GM23248 (cell line): ENCODE measurements at regions not wholly inside any gene's neighbourhood (a gene's known extent, or its start where the extent isn't known, plus 50 kb on each side); places are given as distances from the start of the nearest gene placed in this dataset.

ENCODE experiments used
- DNase-seq: peaks from one replicate; pipeline ENCODE4 v3.0.0-alpha.2; 2015
- H2AFZ ChIP-seq: fragments of 200-600 bp; sonication (generic); 2 replicates; pipeline ENCODE4 v1.6.1; 2016; ENCODE audit warnings: antibody characterized with exemption
- H3F3A ChIP-seq: fragments of 200-600 bp; sonication (generic); 2 replicates; pipeline ENCODE4 v1.6.1; 2016; ENCODE audit warnings: mild to moderate bottlenecking, antibody characterized with exemption, mixed run types; ENCODE audit not compliant: insufficient read depth
- H3K27ac ChIP-seq: fragments of 200-600 bp; sonication (generic); 2 replicates; pipeline ENCODE4 v1.5.1; 2016; ENCODE audit warnings: mild to moderate bottlenecking
- H3K27me3 ChIP-seq: fragments of 200-600 bp; sonication (generic); replicated peaks from 2 replicates; pipeline ENCODE4 v1.6.1; 2016; ENCODE audit warnings: mild to moderate bottlenecking; ENCODE audit not compliant: insufficient read depth
- H3K36me3 ChIP-seq: fragments of 200-600 bp; sonication (generic); 2 replicates; pipeline ENCODE4 v1.6.1; 2016; ENCODE audit warnings: low read depth, mild to moderate bottlenecking
- H3K4me1 ChIP-seq: fragments of 200-600 bp; sonication (generic); 2 replicates; pipeline ENCODE4 v1.6.1; 2016; ENCODE audit warnings: mild to moderate bottlenecking; ENCODE audit not compliant: insufficient read depth
- H3K4me2 ChIP-seq: fragments of 200-600 bp; sonication (generic); one replicate; pipeline ENCODE4 v1.6.1; 2016; ENCODE audit warnings: mild to moderate bottlenecking; ENCODE audit not compliant: unreplicated experiment
- H3K4me3 ChIP-seq: fragments of 200-600 bp; sonication (generic); 2 replicates; pipeline ENCODE4 v1.5.1; 2016; ENCODE audit warnings: mild to moderate bottlenecking
- H3K79me2 ChIP-seq: fragments of 200-600 bp; sonication (generic); 2 replicates; pipeline ENCODE4 v1.6.1; 2016; ENCODE audit warnings: mild to moderate bottlenecking; ENCODE audit not compliant: insufficient read depth
- H3K9ac ChIP-seq: fragments of 200-600 bp; sonication (generic); 2 replicates; pipeline ENCODE4 v1.6.1; 2016; ENCODE audit warnings: mild to moderate bottlenecking
- H3K9me2 ChIP-seq: fragments of 200-600 bp; sonication (generic); 2 replicates; pipeline ENCODE4 v1.6.1; 2016; ENCODE audit warnings: mixed run types, mild to moderate bottlenecking, moderate library complexity; ENCODE audit not compliant: insufficient read depth
- H3K9me3 ChIP-seq: fragments of 200-600 bp; sonication (generic); one replicate; pipeline ENCODE4 v1.6.1; 2017; ENCODE audit warnings: low read depth
- H4K20me1 ChIP-seq: fragments of 200-600 bp; sonication (generic); 2 replicates; pipeline ENCODE4 v1.6.0; 2016; ENCODE audit not compliant: insufficient read depth
- EZH2 ChIP-seq: fragments of 200-600 bp; sonication (generic); IDR thresholded peaks from 2 replicates; pipeline ENCODE4 v1.6.1; 2018; ENCODE audit warnings: antibody characterized with exemption, mild to moderate bottlenecking; ENCODE audit not compliant: insufficient read depth, poor library complexity, severe bottlenecking
- EZH2phosphoT487 ChIP-seq: fragments of 200-600 bp; sonication (generic); IDR thresholded peaks from 2 replicates; pipeline ENCODE4 v1.6.1; 2018; ENCODE audit warnings: antibody characterized with exemption, moderate library complexity, mild to moderate bottlenecking, low read depth; ENCODE audit not compliant: insufficient read depth
- WGBS, 2 experiments: methylation state at CpG; one replicate each; pipeline ENCODE4 v1.1.6; 2015 to 2017; ENCODE audit warnings: low lambda C conversion rate in 2 of 2, low coverage in 1 of 2; ENCODE audit errors: missing lambda C conversion rate in 2 of 2; 5-methylcytosine and 5-hydroxymethylcytosine counted together
- in situ Hi-C: fragments of 300-500 bp; cut with MboI; formaldehyde crosslinking; loops from 2 replicates; pipeline ENCODE4 v1.15.0; 2020

DNA sequence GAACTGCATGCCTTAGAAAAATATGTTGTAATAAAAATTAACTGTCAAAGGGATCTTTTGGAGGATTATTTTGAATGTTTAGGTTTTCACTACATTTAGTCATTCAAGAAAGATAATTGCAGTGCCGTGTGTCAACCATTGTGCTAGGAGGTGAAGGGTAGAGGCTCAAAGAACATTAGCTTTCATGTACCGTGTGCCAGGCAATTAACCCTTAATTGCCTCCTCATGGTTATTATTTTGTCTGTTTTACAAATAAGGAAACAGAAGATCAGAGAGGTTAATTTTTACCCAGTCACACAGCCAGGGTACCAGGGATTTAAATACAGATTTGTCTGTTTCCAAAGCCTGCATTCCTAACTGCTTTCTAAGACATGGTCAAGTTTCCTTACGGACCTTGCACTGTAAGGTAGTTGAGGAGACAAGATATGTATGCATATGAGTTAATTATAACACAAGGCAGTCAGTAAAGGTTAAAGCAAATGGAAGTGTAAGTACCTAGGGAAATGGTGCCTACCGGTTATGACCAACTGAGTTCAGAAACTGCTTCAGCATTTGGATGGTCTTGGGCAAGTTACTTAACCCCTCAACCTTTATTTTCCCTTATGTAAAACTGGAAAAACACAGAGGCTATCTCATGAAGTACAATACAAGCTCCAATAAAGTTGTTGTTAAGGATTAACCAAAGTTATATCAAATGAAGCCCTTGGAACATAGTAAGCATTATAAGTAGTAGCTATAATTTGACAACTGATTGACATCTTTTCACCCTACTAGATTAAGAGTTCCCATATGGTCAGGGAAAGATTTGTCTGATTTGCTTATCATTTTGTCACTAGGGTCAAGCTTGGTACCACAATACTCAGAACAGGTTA is 434.9 kb downstream of the MBD2 start:
- Histone ChIP-seq H3K9me3 (no peaks in the 10 kb centered on the region), H3K4me2 (no peak overlapping the region), H3K36me3 (no peaks in the 10 kb centered on the region), H3K9me2 (no peaks in the 10 kb centered on the region), H3K27ac (no peak overlapping the region), H3K9ac (no peak overlapping the region), H3K4me3 (no peak overlapping the region), H3K4me1 (peaks cover 9% of the 10 kb centered on the region), H3K27me3 (no peaks in the 10 kb centered on the region), H2AFZ (no peak overlapping the region), H3K79me2 (no peaks in the 10 kb centered on the region), H3F3A (peaks cover 4% of the 10 kb centered on the region; the same call in 1 of the 2 replicates), H4K20me1 (no peaks in the 10 kb centered on the region)
- TF ChIP-seq EZH2 (no peak), EZH2phosphoT487 (no peak)
- in situ Hi-C loops, result no loop called here
- DNase-seq, result no peak
- WGBS, 2 experiments, result 80 to 81% methylated on average over 4 of the region's 4 CpGs

DNA sequence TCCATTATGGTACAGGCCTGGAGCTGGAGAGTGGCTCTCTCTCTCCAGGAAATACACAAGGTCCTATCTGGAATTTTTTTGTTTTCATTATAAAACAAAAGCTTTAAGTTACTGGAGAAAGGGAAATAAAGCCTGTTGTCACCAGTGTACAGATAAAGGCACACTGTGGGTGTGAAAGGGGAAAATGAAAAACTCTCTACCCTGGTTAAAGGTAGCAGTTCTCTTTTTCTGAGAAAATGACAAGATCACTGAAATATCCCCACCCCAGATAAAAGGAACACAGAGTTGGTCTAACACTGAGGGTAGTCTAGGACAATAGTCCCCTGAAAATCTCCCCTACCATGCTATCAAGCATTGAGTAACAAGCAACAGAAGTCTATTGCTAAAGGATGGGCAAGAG is 438.7 kb downstream of the MBD2 start:
- in situ Hi-C loops, result no loop called here
- H3K9me2 ChIP-seq, result no peaks in the 10 kb centered on the region
- no peaks in the 10 kb centered on the region for H3K36me3 ChIP-seq
- no peaks in the 10 kb centered on the region for H3K9me3 ChIP-seq
- H3K4me1 ChIP-seq, result peaks cover 4% of the 10 kb centered on the region; the same call in 1 of the 2 replicates
- H3K9ac ChIP-seq, result no peak overlapping the region
- no peak overlapping the region for H3K4me3 ChIP-seq
- H3K27me3 ChIP-seq, result no peaks in the 10 kb centered on the region
- no peak overlapping the region for H2AFZ ChIP-seq
- no peaks in the 10 kb centered on the region for H4K20me1 ChIP-seq
- no peak for DNase-seq
- no peak for TF ChIP-seq EZH2phosphoT487
- TF ChIP-seq EZH2, result no peak
- H3K79me2 ChIP-seq, result no peaks in the 10 kb centered on the region
- peaks cover 4% of the 10 kb centered on the region; the same call in 1 of the 2 replicates for H3F3A ChIP-seq
- no peak overlapping the region for H3K4me2 ChIP-seq
- no peak overlapping the region for H3K27ac ChIP-seq

DNA sequence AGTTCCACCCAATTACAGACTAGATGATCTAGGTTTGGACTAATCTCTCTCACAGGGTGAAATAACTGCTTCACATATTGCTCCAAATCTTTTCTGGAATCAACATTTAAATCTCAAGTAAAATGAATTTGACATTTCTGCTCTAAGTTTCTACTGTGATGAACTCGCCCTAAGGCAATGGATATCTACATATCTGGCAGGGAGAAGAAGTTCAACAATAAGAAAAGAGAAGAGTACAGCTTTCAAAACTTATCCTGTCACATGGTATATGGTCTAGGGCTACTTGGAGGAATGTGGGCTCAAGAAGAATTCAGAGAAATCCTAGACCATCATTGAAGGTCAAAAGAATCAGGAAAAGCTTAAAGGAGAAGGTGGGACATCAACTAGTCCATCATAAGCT is 440.2 kb downstream of the MBD2 start:
- H3K9me3 ChIP-seq, result no peaks in the 10 kb centered on the region

GRCh38 chr18:53780666-53781065 is 443.8 kb downstream of the MBD2 start:
- Histone ChIP-seq H3K9me3 (no peaks in the 10 kb centered on the region), H3K27ac (no peak overlapping the region), H3K36me3 (no peaks in the 10 kb centered on the region), H3K4me2 (no peak overlapping the region), H4K20me1 (no peaks in the 10 kb centered on the region), H3K4me1 (no peaks in the 10 kb centered on the region), H3F3A (no peaks in the 10 kb centered on the region), H3K79me2 (no peaks in the 10 kb centered on the region), H3K27me3 (no peaks in the 10 kb centered on the region), H3K9me2 (peaks cover 7% of the 10 kb centered on the region), H2AFZ (no peak overlapping the region), H3K9ac (no peak overlapping the region), H3K4me3 (no peak overlapping the region)
- no peak for DNase-seq
- 18 to 30% methylated on average over 1 of the region's 1 CpG for WGBS, 2 experiments
- no peak for TF ChIP-seq EZH2
- no peak for TF ChIP-seq EZH2phosphoT487
- in situ Hi-C loops, result no loop called here

More for the DNA sequence above, 440.2 kb downstream of the MBD2 start:
- no peaks in the 10 kb centered on the region for H3K79me2 ChIP-seq
- H4K20me1 ChIP-seq, result no peaks in the 10 kb centered on the region
- H3K27ac ChIP-seq, result no peak overlapping the region
- TF ChIP-seq EZH2phosphoT487 (no peak), EZH2 (no peak)
- H3K9me2 ChIP-seq, result peaks cover 4% of the 10 kb centered on the region; the same call in 1 of the 2 replicates
- no peak overlapping the region for H3K9ac ChIP-seq
- H3K4me1 ChIP-seq, result no peaks in the 10 kb centered on the region
- in situ Hi-C loops, result no loop called here
- no peak for DNase-seq
- 41 to 44% methylated on average over 1 of the region's 1 CpG for WGBS, 2 experiments
- no peak overlapping the region for H3K4me2 ChIP-seq
- no peak overlapping the region for H2AFZ ChIP-seq
- no peak overlapping the region for H3K4me3 ChIP-seq
- no peaks in the 10 kb centered on the region for H3K27me3 ChIP-seq
- H3F3A ChIP-seq, result no peaks in the 10 kb centered on the region
- H3K36me3 ChIP-seq, result no peaks in the 10 kb centered on the region
